Smooth muscle cell (in vitro differentiated cells): ENCODE measurements at regions not wholly inside any gene's neighbourhood (a gene's known extent, or its start where the extent isn't known, plus 50 kb on each side); places are given as distances from the start of the nearest gene placed in this dataset.
"Not testable (repeated sequence)": the region's sequence is repeated elsewhere in the genome, so short reads cannot be mapped to it uniquely, and the experiment has no call there.

Experiments
- DNase-seq: peaks from one replicate; lab custom pipeline; 2025; ENCODE audit not compliant: unreplicated experiment; lab: John Stamatoyannopoulos, UW
- H2AFZ ChIP-seq: fragments of 200-600 bp; sonication (generic); 2 replicates; pipeline ENCODE4 v1.6.0; 2016; ENCODE audit warnings: antibody characterized with exemption, low read depth, mild to moderate bottlenecking
- H3F3A ChIP-seq: fragments of 200-600 bp; sonication (generic); 2 replicates; pipeline ENCODE4 v1.6.0; 2017; ENCODE audit warnings: antibody characterized with exemption, low read depth
- H3K27ac ChIP-seq: fragments of 200-600 bp; sonication (generic); 2 replicates; pipeline ENCODE4 v1.5.1; 2016; ENCODE audit warnings: low read depth, mild to moderate bottlenecking
- H3K27me3 ChIP-seq: fragments of 200-600 bp; sonication (generic); 2 replicates; pipeline ENCODE4 v1.6.1; 2016; ENCODE audit warnings: low read depth, mild to moderate bottlenecking
- H3K36me3 ChIP-seq: fragments of 200-600 bp; sonication (generic); 2 replicates; pipeline ENCODE4 v1.5.1; 2016; ENCODE audit warnings: low read depth
- H3K4me1 ChIP-seq: fragments of 200-600 bp; sonication (generic); 2 replicates; pipeline ENCODE4 v1.5.1; 2016; ENCODE audit warnings: low read depth
- H3K4me2 ChIP-seq: fragments of 200-600 bp; sonication (generic); 2 replicates; pipeline ENCODE4 v1.6.0; 2016; ENCODE audit warnings: mild to moderate bottlenecking
- H3K4me3 ChIP-seq: fragments of 200-600 bp; sonication (generic); 2 replicates; pipeline ENCODE4 v1.5.1; 2016; ENCODE audit warnings: mild to moderate bottlenecking
- H3K79me2 ChIP-seq: fragments of 200-600 bp; sonication (generic); 2 replicates; pipeline ENCODE4 v1.6.0; 2016; ENCODE audit warnings: low read depth, mild to moderate bottlenecking
- H3K9ac ChIP-seq: fragments of 200-600 bp; sonication (generic); 2 replicates; pipeline ENCODE4 v1.6.0; 2016; ENCODE audit warnings: low read depth
- H3K9me3 ChIP-seq: fragments of 200-600 bp; sonication (generic); replicated peaks from 2 replicates; pipeline ENCODE4 v1.5.1; 2016; ENCODE audit warnings: low read depth
- H4K20me1 ChIP-seq: fragments of 200-600 bp; sonication (generic); 2 replicates; pipeline ENCODE4 v1.6.0; 2016; ENCODE audit warnings: low read depth
- WGBS: methylation state at CpG from one replicate; pipeline ENCODE4 v1.1.7; 2016; ENCODE audit warnings: low lambda C conversion rate; 5-methylcytosine and 5-hydroxymethylcytosine counted together
- TF ChIP-seq, protein P1 (sequence below): fragments of 200-600 bp; sonication (generic); IDR thresholded peaks from 2 replicates; pipeline ENCODE4 v1.5.1; 2017; ENCODE audit warnings: borderline replicate concordance, mild to moderate bottlenecking, antibody characterized with exemption; ENCODE audit not compliant: insufficient read depth, poor library complexity, severe bottlenecking

DNA sequence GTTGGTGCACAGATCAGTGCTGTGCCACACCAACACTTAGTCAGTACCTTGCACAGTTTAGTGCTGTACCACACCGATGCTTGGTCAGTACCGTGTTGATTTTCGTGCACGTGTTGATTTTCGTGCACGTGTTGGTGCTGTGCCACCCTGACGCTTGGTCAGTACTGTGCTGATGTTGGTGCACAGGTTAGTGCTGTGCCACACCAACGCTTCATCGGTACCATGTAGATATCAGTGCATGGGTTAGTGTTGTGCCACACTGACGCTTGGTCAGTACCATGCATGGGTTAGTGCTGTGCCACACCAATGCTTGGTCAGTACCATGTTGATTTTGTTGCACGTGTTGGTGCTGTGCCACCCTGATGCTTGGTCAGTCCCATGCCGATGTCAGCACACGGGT is 103.5 kb downstream of the NPIPB11 start:
- Histone ChIP-seq H3K9ac (no peak overlapping the region), H3K9me3 (no peaks in the 10 kb centered on the region), H3K4me2 (no peak overlapping the region), H3F3A (peaks cover 13% of the 10 kb centered on the region), H3K4me1 (peaks cover 7% of the 10 kb centered on the region), H3K27me3 (no peaks in the 10 kb centered on the region), H2AFZ (no peak overlapping the region), H3K4me3 (no peak overlapping the region), H3K79me2 (no peaks in the 10 kb centered on the region), H3K36me3 (no peaks in the 10 kb centered on the region), H4K20me1 (no peaks in the 10 kb centered on the region), H3K27ac (no peak overlapping the region)
- TF ChIP-seq, protein P1, sequence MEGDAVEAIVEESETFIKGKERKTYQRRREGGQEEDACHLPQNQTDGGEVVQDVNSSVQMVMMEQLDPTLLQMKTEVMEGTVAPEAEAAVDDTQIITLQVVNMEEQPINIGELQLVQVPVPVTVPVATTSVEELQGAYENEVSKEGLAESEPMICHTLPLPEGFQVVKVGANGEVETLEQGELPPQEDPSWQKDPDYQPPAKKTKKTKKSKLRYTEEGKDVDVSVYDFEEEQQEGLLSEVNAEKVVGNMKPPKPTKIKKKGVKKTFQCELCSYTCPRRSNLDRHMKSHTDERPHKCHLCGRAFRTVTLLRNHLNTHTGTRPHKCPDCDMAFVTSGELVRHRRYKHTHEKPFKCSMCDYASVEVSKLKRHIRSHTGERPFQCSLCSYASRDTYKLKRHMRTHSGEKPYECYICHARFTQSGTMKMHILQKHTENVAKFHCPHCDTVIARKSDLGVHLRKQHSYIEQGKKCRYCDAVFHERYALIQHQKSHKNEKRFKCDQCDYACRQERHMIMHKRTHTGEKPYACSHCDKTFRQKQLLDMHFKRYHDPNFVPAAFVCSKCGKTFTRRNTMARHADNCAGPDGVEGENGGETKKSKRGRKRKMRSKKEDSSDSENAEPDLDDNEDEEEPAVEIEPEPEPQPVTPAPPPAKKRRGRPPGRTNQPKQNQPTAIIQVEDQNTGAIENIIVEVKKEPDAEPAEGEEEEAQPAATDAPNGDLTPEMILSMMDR, result no peak
- DNase-seq, result no peak
- WGBS, result 98% methylated on average over 13 of the region's 13 CpGs

DNA sequence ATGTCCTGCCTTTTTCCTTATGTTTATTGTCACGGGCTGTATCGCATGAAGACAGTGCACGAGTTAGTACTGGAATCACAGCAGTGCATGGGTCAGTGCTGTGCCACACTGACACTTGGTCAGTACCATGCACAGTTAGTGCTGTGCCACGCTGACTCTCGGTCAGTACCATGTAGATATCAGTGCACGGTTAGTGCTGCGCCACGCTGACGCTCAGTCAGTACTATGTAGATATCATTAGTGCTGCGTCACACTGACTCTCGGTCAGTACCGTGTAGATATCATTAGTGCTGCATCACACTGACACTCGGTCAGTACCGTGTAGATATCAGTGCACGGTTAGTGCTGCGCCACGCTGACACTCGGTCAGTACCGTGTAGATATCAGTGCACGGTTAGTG is 104.1 kb downstream of the NPIPB11 start:
- not testable (repeated sequence) for H2AFZ ChIP-seq, H3K36me3 ChIP-seq, H3K4me3 ChIP-seq, H4K20me1 ChIP-seq, H3K9me3 ChIP-seq, H3K27ac ChIP-seq, H3K27me3 ChIP-seq, H3K4me1 ChIP-seq, H3K4me2 ChIP-seq, H3K79me2 ChIP-seq, DNase-seq, H3F3A ChIP-seq, H3K9ac ChIP-seq
- 99% methylated on average over 20 of the region's 20 CpGs for WGBS

DNA sequence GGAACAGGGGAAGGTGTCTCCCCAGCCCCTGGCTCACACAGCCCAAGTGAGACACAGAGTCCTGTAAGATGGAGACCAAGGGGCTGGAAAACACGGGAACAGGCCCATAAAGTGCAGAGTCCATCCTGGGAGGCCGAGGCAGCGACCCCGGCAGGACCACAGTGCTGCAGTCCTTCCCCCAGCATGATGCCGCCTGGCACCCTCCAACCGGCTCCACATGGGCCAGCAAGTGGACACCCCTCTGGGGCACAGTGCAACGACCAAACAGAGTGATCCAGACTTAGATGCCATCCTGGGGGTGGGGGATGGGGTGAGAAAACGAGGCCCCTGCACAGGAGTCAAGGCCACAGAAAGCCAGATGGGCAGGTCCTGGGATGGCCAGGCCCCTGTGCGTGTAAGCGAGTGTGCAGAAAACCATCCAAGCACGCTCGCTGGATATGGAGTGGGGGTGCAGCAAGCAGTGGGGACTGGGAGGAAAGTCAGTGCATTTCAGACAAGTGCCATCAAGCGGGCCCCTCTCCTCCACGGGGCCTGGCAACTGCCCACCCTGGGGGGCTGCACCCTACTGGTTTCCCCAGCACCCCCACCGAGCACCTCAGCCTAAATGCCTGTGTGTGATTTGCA is 104.7 kb downstream of the NPIPB11 start:
- H3K4me3 ChIP-seq, H3K27me3 ChIP-seq, H3K9me3 ChIP-seq, H3K79me2 ChIP-seq, H3K9ac ChIP-seq, H4K20me1 ChIP-seq, H2AFZ ChIP-seq, H3K36me3 ChIP-seq, H3F3A ChIP-seq, H3K4me1 ChIP-seq, H3K4me2 ChIP-seq, DNase-seq, H3K27ac ChIP-seq: not testable (repeated sequence)
- 91% methylated on average over 15 of the region's 15 CpGs for WGBS

DNA sequence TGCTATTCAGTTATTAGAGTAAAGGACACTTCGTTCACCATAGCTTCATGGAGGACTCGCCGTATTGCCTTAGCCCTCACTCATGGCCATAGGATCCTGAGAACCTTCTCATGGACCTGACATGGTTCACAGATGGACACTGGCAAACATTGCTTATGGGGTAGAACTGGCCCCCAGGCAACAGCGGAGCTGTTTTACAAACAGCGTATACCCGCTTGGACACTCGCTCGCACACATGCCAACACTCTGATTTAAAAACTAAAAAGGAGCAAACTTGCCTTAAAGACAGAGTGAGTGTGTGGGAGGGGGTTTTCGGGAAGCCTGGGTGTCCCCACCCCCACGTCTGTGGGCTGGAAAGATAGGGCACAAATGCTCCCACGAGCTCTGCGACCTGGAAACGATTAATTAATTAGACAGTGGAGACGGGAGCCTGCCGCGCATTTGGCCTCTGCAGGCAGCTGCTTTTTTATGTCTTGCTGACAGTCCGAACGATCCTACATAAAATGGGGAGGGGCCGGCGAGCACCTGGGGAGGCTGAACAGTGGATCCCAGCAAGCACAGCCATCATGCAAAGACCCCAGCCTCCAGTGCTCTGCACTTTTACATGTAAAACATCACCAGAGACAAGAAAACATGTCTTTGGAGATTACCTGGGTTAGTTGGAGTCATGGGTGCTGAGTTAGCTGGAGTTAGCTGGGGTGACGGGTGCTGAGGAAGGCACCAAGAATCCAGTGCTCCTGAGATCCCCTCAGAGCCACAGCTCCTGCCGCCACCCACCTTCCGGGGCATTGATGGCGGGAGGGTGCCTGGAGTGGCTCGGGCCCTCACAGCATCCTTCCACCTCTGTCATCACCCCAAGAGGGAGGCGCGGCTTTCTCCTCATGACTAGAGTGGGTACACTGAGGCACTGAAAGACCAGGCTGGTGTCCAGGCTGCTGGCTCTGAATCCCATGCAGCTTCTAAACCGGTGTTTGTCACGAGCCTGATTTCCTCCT is 105.7 kb downstream of the NPIPB11 start:
- DNase-seq, H3K9ac ChIP-seq, H3K27me3 ChIP-seq, H3K36me3 ChIP-seq, H3F3A ChIP-seq, H3K9me3 ChIP-seq, H4K20me1 ChIP-seq, H3K4me3 ChIP-seq, H2AFZ ChIP-seq, H3K79me2 ChIP-seq, H3K4me1 ChIP-seq: not testable (repeated sequence)
- Histone ChIP-seq H3K27ac (peak overlapping the region; percentile 64), H3K4me2 (peak overlapping the region; percentile 64)
- WGBS, result 84% methylated on average over 26 of the region's 29 CpGs

DNA sequence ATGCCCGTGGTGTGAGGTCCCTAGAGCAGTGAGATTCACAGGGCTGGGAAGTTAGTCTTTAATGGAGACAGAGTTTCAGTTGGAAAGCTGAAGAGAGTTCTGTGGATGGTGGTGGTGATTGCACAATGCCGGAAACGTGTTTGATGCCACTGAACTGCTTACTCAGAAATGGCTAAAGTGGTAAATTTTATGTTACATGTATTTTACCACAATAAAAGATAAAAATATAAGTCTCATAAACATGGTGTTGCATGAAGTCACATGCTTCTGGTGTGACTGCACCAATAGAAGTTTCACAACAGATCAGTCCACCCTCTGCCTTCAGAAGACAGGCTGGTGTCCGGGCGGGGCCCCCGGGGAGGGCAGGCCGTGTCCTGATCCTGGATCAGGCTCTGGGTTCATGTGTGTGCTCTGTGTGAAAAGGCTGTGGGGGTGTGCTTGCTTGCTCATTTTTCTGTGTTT is 106.5 kb downstream of the NPIPB11 start:
- not testable (repeated sequence) for H3F3A ChIP-seq, H4K20me1 ChIP-seq, H3K27me3 ChIP-seq, H3K79me2 ChIP-seq, H3K9ac ChIP-seq, H2AFZ ChIP-seq, H3K4me1 ChIP-seq, H3K9me3 ChIP-seq, H3K4me3 ChIP-seq, H3K36me3 ChIP-seq
- Histone ChIP-seq H3K4me2 (peak overlapping the region; percentile 64), H3K27ac (peak overlapping the region; percentile 64)
- WGBS, result 43% methylated on average over 7 of the region's 7 CpGs
- DNase-seq, result peak; percentile 29

DNA sequence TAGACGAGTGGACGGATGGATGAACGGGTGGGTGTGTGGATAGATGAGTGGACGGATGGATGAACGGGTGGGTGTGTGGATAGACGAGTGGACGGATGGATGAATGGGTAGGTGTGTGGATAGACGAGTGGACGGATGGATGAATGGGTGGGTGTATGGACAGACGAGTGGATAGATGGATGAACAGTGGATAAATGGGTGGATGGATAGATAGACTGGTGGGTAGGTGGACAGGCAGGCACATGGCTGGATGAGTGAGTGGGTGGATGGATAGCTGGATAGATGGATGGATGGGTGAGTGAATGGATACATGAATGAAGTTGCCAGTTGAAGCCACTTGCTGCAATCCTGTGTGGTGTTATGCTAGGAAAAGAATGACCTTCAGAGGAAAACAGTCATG is 107.5 kb downstream of the NPIPB11 start:
- H3K27me3 ChIP-seq, H3K4me1 ChIP-seq, H3K9ac ChIP-seq, DNase-seq, H2AFZ ChIP-seq, H3K36me3 ChIP-seq, H3K9me3 ChIP-seq, H3K79me2 ChIP-seq, H3F3A ChIP-seq, H3K4me3 ChIP-seq, H3K27ac ChIP-seq, H3K4me2 ChIP-seq, H4K20me1 ChIP-seq: not testable (repeated sequence)
- 96% methylated on average over 5 of the region's 10 CpGs for WGBS

DNA sequence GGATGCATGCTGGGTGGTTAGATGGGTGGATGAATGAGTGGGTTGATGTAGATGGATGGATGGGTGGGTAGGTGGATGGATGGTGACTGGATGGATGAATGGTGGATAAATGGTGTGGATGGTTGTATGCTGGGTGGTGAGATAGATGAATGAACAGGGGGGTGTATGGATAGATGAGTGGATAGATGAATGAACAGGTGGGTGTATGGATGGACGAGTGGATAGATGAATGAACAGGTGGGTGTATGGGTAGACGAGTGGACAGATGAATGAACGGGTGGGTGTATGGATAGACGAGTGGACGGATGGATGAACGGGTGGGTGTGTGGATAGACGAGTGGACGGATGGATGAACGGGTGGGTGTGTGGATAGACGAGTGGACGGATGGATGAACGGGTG is 108.2 kb downstream of the NPIPB11 start:
- H2AFZ ChIP-seq, H3K79me2 ChIP-seq, H3K9me3 ChIP-seq, DNase-seq, H3K4me2 ChIP-seq, H3K36me3 ChIP-seq, H3K27ac ChIP-seq, H3K4me1 ChIP-seq, H3K27me3 ChIP-seq, H3K9ac ChIP-seq, H3F3A ChIP-seq, H3K4me3 ChIP-seq, H4K20me1 ChIP-seq: not testable (repeated sequence)
- 97% methylated on average over 8 of the region's 12 CpGs for WGBS
